WERI-Rb-1 (cell line): ENCODE measurements at regions not wholly inside any gene's neighbourhood (a gene's known extent, or its start where the extent isn't known, plus 50 kb on each side); places are given as distances from the start of the nearest gene placed in this dataset.
A peak's percentile ranks its signal among the peaks of the same experiment; 100 is the strongest.

Experiments used
- DNase-seq: peaks from one replicate; pipeline ENCODE4 v3.0.0-alpha.2; 2020
- H3K27ac ChIP-seq: fragments of 250-450 bp; sonication (Bioruptor Pico); 2 replicates; pipeline ENCODE4 v1.5.1; 2020; ENCODE audit warnings: mild to moderate bottlenecking, moderate library complexity
- H3K27me3 ChIP-seq: fragments of 250-450 bp; sonication (Bioruptor Pico); 2 replicates; pipeline ENCODE4 v1.5.1; 2021; ENCODE audit warnings: mild to moderate bottlenecking, low read depth, moderate library complexity; ENCODE audit not compliant: insufficient read depth, severe bottlenecking
- H3K36me3 ChIP-seq: fragments of 250-450 bp; sonication (Bioruptor Pico); 2 replicates; pipeline ENCODE4 v1.5.1; 2020; ENCODE audit warnings: mild to moderate bottlenecking, moderate library complexity
- H3K4me3 ChIP-seq: 2 replicates; pipeline ENCODE4 v1.5.1; 2011; ENCODE audit warnings: low read depth, mild to moderate bottlenecking, control low read depth, low read length
- H3K9me3 ChIP-seq: fragments of 250-450 bp; sonication (Bioruptor Pico); 2 replicates; pipeline ENCODE4 v1.5.1; 2021; ENCODE audit warnings: mild to moderate bottlenecking, moderate library complexity; ENCODE audit not compliant: severe bottlenecking
- CTCF ChIP-seq: IDR thresholded peaks from 2 replicates; pipeline ENCODE4 v1.5.1; 2011; ENCODE audit warnings: low read depth, mild to moderate bottlenecking, control low read depth, inconsistent platforms, low read length

GRCh38 chr10:131658476-131659110, 242.2 kb upstream of the PPP2R2D start:
- no peak for DNase-seq
- Histone ChIP-seq H3K4me3 (no peak overlapping the region), H3K27me3 (no peaks in the 10 kb centered on the region), H3K9me3 (peaks cover 2% of the 10 kb centered on the region), H3K36me3 (no peaks in the 10 kb centered on the region), H3K27ac (no peak overlapping the region)
- TF ChIP-seq CTCF: no peak

- H3K27me3 ChIP-seq: no peaks in the 10 kb centered on the region
- no peak for TF ChIP-seq CTCF
- peaks cover 11% of the 10 kb centered on the region for H3K9me3 ChIP-seq
- no peak for DNase-seq
- H3K36me3 ChIP-seq: no peaks in the 10 kb centered on the region
- H3K27ac ChIP-seq: no peak overlapping the region
- H3K4me3 ChIP-seq: no peak overlapping the region
Measured at GRCh38 chr10:131660427-131660826, 240.4 kb upstream of the PPP2R2D start.

- DNase-seq: no peak
- Histone ChIP-seq H3K9me3 (peaks cover 11% of the 10 kb centered on the region), H3K4me3 (no peak overlapping the region), H3K27ac (no peak overlapping the region), H3K36me3 (no peaks in the 10 kb centered on the region), H3K27me3 (no peaks in the 10 kb centered on the region)
- no peak for TF ChIP-seq CTCF
Measured at GRCh38 chr10:131662851-131663250, 238.0 kb upstream of the PPP2R2D start.

GRCh38 chr10:131663351-131663750, 237.5 kb upstream of the PPP2R2D start:
- no peak for TF ChIP-seq CTCF
- no peak for DNase-seq
- H3K27ac ChIP-seq: no peak overlapping the region
- no peaks in the 10 kb centered on the region for H3K27me3 ChIP-seq
- no peaks in the 10 kb centered on the region for H3K36me3 ChIP-seq
- H3K9me3 ChIP-seq: peaks cover 11% of the 10 kb centered on the region
- H3K4me3 ChIP-seq: no peak overlapping the region

GRCh38 chr10:131666091-131666490, 234.7 kb upstream of the PPP2R2D start:
- no peaks in the 10 kb centered on the region for H3K36me3 ChIP-seq
- no peak for DNase-seq
- no peak overlapping the region for H3K4me3 ChIP-seq
- peaks cover 9% of the 10 kb centered on the region for H3K9me3 ChIP-seq
- peak overlapping the region; percentile 79 for H3K27ac ChIP-seq
- no peak for TF ChIP-seq CTCF
- H3K27me3 ChIP-seq: no peaks in the 10 kb centered on the region

- Histone ChIP-seq H3K9me3 (peaks cover 11% of the 10 kb centered on the region), H3K4me3 (0 out of 2 replicates have a peak overlapping the region, but pooled peaks have one; percentile 4), H3K27me3 (no peaks in the 10 kb centered on the region), H3K36me3 (no peaks in the 10 kb centered on the region), H3K27ac (peak overlapping the region; percentile 79)
- TF ChIP-seq CTCF: no peak
- DNase-seq: peak; percentile 51
Measured at GRCh38 chr10:131667047-131667446, 233.8 kb upstream of the PPP2R2D start.
